GM13976 (cell line): ENCODE measurements at regions not wholly inside any gene's neighbourhood (a gene's known extent, or its start where the extent isn't known, plus 50 kb on each side); places are given as distances from the start of the nearest gene placed in this dataset.

Experiments used
- DNase-seq: peaks from one replicate; pipeline ENCODE4 v3.0.0; 2012; ENCODE audit warnings: low spot score
- CTCF ChIP-seq: IDR thresholded peaks from 2 replicates; pipeline ENCODE4 v1.5.1; 2012; ENCODE audit warnings: borderline replicate concordance, mild to moderate bottlenecking; ENCODE audit not compliant: insufficient read depth; ENCODE audit errors: extremely low read depth, missing control alignments, control extremely low read depth
- in situ Hi-C: fragments of 300-500 bp; cut with MboI; formaldehyde crosslinking; loops from one replicate; pipeline ENCODE4 v1.12.0; 2022; ENCODE audit warnings: low sequenced_read_pairs, mixed read lengths, inconsistent platforms; ENCODE audit not compliant: unreplicated experiment

GRCh38 chr6:76612954-76613353 lies 540.5 kb upstream of the IMPG1 start:
- DNase-seq = no peak
- in situ Hi-C loops = no loop called here
- TF ChIP-seq CTCF = no peak

- TF ChIP-seq CTCF = no peak
- in situ Hi-C loops = no loop called here
- no peak for DNase-seq
These were observed 536.7 kb upstream of the IMPG1 start for GRCh38 chr6:76609160-76609559.

GRCh38 chr6:76594109-76594508 lies 521.6 kb upstream of the IMPG1 start:
- DNase-seq = no peak
- in situ Hi-C loops = no loop called here
- TF ChIP-seq CTCF = no peak

- no peak for TF ChIP-seq CTCF
- no peak for DNase-seq
- in situ Hi-C loops = no loop called here
These were observed 521.2 kb upstream of the IMPG1 start for GRCh38 chr6:76593668-76594067.

- no peak for TF ChIP-seq CTCF
- in situ Hi-C loops = no loop called here
- no peak for DNase-seq
These were observed 520.1 kb upstream of the IMPG1 start for GRCh38 chr6:76592566-76592965.

GRCh38 chr6:76587271-76587670 lies 514.8 kb upstream of the IMPG1 start:
- TF ChIP-seq CTCF = no peak
- DNase-seq = no peak
- in situ Hi-C loops = no loop called here

- TF ChIP-seq CTCF = no peak
- no peak for DNase-seq
- in situ Hi-C loops = no loop called here
These were observed 511.7 kb upstream of the IMPG1 start for GRCh38 chr6:76584121-76584520.
